GM20000 (cell line): ENCODE measurements at regions not wholly inside any gene's neighbourhood (a gene's known extent, or its start where the extent isn't known, plus 50 kb on each side); places are given as distances from the start of the nearest gene placed in this dataset.

Experiments used
- DNase-seq: peaks from one replicate; pipeline ENCODE4 v3.0.0; 2012; ENCODE audit warnings: low spot score
- TF ChIP-seq, protein P1 (sequence below): IDR thresholded peaks from 2 replicates; pipeline ENCODE4 v1.5.1; 2012; ENCODE audit warnings: mild to moderate bottlenecking, control low read depth; ENCODE audit errors: extremely low read depth, missing control alignments

DNA sequence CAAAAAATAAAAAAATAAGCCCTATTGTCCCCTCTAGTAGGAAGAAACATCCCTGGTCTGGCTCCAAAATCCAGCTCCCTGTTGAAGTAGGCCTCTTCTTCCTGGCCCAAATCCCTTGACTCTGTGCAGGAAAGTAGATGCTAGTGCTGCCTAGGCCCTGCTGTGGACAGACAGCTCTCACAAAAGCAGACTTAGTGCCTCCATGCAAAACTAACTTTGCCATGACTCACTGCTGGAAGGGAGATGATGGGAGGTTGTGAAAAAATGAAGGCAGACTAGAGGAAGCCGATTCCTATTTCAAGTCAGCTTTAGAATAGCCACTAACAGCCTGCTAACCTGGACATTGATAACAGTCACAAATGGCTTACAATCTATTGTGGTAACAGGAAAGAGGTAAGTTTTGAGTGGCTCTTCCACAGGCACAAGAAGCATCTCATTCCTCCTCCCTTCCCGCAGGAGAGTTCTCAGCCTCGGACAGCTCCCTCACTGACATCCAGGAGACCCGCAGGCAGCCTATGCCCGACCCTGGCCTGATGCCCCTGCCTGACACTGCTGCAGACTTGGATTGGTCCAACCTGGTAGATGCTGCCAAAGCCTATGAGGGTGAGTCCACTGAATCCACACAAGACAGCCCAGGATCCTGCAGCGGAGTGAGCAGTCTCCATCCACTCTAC lies 198.9 kb upstream of the RGS6 start:
- TF ChIP-seq, protein P1, sequence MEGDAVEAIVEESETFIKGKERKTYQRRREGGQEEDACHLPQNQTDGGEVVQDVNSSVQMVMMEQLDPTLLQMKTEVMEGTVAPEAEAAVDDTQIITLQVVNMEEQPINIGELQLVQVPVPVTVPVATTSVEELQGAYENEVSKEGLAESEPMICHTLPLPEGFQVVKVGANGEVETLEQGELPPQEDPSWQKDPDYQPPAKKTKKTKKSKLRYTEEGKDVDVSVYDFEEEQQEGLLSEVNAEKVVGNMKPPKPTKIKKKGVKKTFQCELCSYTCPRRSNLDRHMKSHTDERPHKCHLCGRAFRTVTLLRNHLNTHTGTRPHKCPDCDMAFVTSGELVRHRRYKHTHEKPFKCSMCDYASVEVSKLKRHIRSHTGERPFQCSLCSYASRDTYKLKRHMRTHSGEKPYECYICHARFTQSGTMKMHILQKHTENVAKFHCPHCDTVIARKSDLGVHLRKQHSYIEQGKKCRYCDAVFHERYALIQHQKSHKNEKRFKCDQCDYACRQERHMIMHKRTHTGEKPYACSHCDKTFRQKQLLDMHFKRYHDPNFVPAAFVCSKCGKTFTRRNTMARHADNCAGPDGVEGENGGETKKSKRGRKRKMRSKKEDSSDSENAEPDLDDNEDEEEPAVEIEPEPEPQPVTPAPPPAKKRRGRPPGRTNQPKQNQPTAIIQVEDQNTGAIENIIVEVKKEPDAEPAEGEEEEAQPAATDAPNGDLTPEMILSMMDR: no peak
- no peak for DNase-seq

DNA sequence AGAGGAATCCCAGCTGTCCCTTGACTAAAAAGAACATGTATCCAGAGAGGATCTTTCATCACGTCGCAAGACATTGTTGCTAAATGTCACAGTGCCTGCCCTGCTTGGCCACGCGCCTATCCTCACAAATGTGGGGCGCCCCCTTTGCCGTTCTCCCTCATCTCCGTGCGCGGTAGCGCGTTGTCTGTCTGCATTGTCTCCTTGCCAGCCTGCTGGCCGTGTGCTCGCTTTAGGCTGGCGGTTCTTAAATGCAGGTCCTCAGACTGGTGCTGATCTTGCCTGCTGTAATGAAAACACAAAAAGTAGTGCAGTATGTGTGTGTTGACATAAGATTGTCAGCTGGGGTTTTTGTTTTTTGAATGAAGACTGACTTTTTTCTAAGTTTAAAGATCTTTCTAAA lies 198.2 kb upstream of the RGS6 start:
- TF ChIP-seq, protein P1: no peak
- no peak for DNase-seq

DNA sequence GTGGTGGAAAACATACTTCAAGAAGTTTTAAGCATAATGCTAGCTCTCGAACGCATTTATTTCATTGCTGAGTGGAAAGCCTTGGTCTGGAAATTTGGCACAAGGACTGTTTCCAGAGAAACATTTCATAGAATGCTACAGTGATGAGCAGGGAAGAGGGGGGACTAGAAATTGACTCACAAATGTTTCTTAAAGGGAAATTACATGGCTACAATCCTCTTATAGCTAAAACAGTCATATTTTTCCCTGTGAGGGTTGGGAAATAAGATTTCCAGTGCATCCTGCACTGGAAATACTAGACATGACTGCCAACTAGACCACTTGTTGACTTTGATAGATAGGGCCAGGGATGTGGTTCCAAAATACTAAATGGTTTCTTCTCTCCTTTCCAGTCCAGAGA lies 197.3 kb upstream of the RGS6 start:
- DNase-seq: no peak

DNA sequence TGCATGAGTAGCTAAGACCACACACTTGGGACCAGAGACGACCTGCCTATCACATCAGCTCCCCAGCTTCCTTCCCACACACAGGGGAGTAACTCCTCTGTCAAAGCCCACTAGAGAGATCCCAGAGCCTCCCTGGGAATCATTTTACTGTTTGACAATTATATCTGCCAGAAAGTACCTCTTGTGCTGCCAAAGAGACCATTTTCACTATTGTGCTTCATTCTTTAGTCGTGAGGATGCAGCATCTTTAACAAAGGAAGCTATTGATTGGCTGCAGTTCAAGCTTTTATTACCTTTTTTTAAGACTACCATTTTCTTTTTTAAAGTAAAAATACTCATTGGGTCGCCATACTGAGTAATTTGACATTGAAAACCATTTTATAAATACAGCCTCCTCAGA lies 194.5 kb upstream of the RGS6 start:
- no peak for DNase-seq
- TF ChIP-seq, protein P1: no peak

More for the DNA sequence above, 197.3 kb upstream of the RGS6 start:
- TF ChIP-seq, protein P1: no peak

DNA sequence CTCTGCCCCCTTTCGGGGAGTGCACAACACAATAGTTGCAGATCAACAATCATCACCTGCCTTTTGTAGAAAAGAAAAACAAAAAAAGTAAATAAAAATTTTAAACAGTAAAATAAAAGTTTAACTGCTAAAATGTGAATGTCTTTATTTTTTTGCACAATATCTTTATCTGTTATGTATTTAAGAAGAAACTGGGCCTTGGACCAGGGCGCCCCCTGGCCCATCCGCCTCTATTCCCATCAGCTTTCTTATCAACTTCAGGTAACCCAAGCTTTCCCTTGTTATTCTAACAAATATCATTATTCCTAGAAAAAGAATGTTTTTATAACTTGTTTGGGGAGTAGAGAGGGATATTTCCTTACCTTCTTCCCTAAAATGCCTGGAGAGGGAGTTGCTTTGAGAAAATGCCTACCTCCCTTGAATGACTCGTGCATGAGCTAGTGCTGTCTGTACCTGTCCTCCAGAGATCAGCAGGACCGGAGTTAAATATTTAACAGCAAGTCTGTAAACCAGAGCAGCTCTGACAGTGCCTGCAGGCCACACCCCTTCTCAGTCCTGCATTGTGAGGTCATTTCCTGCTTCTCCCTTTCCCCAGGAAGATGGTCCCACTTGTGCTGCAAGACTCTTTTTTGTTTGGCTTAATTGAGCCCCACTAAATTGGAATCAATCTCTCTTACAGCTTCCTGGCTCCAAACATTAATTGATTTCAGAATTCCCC lies 192.8 kb upstream of the RGS6 start:
- TF ChIP-seq, protein P1: no peak
- no peak for DNase-seq

DNA sequence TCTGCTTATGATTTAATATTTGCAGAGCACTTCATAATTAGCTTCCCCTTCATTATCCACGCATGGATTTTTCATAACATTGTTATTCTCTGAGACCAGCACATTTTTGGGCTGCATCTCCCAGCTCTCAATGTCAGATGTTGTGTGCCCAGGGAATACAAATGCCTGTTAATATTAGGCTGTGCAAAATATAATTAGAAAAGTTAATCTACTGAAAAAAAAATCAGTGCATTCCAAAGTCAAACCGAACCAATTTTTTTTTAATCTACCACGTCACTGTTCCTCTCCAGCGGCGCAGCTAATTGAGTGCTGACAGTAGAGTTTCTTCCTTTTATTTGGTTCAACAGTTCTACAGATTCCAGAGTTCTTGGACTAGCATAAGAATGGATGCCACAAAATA lies 191.0 kb upstream of the RGS6 start:
- no peak for DNase-seq
- TF ChIP-seq, protein P1: no peak

DNA sequence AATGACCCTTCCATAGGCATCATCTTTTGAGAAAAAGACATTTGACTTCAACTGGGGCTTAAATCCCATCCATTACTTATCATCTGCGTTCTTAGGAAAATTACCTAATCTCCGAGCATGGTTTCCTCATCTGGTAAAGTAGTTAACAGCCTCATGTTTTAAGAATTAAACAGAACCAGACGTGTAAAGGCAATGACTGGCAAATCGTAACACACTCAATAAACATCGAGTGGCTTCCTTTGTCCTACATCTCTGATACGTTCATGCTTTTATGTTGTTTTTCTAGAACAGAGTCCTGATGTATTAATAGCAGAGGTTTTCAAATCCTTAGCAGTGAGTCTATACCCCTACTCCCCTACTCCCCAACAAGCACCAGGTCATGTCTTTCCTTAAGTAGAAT lies 189.7 kb upstream of the RGS6 start:
- DNase-seq: no peak
- TF ChIP-seq, protein P1: no peak
